Stimulated activated CD8-positive, alpha-beta memory T cell treated with anti-CD3 and anti-CD28 coated beads, Interleukin-4, amount 100 ng/mL, for 48 hours (primary cell): ENCODE measurements at regions not wholly inside any gene's neighbourhood (a gene's known extent, or its start where the extent isn't known, plus 50 kb on each side); places are given as distances from the start of the nearest gene placed in this dataset.
"Not testable (repeated sequence)": the region's sequence is repeated elsewhere in the genome, so short reads cannot be mapped to it uniquely, and the experiment has no call there.

ENCODE experiments used
- DNase-seq: peaks from one replicate; pipeline ENCODE4 v3.0.0-alpha.2; 2020

- DNase-seq = not testable (repeated sequence)
Measured at GRCh38 chrX:40362291-40362690, 218.5 kb upstream of the ATP6AP2 start.

DNA sequence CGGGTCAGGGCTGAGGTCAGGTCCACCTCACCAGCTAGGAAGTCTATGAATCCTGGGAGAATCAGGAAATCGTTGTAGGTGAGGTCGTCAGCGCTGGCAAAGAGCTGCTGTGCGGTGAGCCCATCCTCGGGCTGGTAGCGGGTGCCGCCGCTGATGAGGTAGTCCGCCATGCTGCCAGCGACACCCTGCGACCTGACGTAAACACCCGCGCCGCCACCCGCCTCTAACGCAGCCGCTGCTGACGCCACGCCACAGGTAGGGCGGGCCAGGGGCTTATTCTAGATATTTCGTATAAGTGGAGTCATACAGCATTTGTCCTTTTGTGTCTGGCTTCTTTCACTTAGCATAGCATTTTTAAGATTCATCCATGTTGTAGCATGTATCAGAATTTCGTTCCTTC is 220.2 kb upstream of the ATP6AP2 start:
- DNase-seq = no peak

GRCh38 chrX:40359593-40359992 is 221.2 kb upstream of the ATP6AP2 start:
- no peak for DNase-seq

- DNase-seq = no peak
Measured at GRCh38 chrX:40358994-40359393, 221.8 kb upstream of the ATP6AP2 start.

GRCh38 chrX:40349251-40349650 is 231.5 kb upstream of the ATP6AP2 start:
- DNase-seq = no peak

GRCh38 chrX:40346379-40346778 is 234.4 kb upstream of the ATP6AP2 start:
- no peak for DNase-seq

DNA sequence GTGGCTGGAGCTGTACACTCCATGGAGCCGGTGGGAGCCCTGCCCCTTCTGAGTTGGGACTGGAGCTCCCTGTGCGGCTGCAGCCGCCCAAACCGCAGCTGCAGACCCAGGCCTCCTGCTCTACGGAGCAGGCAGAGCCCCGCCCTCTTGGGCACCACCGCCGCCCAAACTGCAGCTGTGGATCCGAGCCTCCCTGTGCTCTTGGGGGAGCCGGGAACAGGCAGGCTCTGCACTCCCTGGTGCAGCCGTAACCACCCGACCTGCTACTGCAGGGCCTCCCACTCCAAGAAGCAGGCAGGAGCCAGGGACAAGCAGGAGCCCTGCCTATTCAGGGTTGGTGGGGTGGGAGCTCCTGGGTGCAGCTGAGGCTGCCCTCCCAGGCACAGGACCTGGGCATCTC is 237.5 kb upstream of the ATP6AP2 start:
- DNase-seq = no peak

- no peak for DNase-seq
Measured at GRCh38 chrX:40340116-40340515, 240.7 kb upstream of the ATP6AP2 start.

DNA sequence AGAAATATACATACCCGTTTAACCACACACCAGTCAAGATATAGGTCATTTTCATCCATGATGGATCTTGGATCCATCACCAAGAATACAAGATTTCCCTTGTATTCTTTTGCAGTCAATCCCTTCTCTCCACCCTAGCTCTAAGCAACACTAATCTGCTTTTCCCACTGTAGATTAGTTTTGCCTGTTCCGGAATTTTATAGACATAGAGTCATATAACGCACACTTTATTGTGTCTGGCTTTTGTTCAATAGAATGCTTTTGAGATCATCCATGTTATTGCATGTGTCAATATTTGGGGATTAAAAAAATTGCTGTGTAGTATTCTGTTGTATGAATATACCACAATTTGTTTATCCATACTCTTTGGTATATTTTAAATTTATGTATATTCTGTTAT is 235.6 kb upstream of the BCOR start:
- DNase-seq = no peak

- DNase-seq = no peak
Measured at GRCh38 chrX:40331762-40332161, 234.0 kb upstream of the BCOR start.

DNA sequence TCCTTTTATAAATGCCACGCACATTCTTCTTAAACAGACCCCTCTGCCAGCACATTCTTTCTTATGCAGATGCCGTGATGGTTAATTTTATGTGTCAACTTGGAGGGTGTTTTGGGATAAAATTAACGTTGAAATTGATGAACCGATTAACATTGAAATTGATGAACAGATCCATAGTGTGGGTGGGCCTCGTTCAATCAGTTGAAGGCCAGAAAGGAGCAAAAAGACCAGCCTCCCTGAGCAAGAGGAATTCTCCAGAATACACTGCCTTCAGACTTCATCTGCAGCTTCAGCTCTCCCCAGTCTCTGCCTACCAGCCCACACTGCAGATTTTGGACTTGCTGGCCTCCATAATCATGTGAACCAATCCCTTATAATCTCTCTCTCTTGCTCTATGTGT is 233.6 kb upstream of the BCOR start:
- DNase-seq = no peak

GRCh38 chrX:40329616-40330015 is 231.9 kb upstream of the BCOR start:
- DNase-seq = no peak

DNA sequence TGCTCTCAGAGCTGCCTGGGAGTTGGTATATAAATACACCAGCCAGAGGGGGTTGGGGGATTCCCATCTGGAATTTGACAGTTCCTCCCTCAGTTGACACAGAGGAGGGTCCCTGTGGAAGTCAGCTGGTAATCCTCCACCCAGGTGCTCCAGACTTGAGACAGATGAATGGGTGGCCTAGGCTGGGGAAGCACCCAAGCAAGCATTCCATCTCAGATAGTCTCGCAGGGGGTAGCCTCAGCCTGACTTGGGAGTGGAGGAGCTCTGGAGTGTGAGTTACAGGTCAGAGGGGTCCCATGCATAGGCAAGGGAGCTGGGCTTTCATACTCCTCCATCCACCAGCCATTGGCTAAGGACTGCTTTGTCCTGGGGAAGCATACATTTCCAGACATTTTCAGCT is 229.3 kb upstream of the BCOR start:
- DNase-seq = no peak

- no peak for DNase-seq
Measured at GRCh38 chrX:40326186-40326965, 228.6 kb upstream of the BCOR start.

- DNase-seq = no peak
Measured at GRCh38 chrX:40325161-40325560, 227.4 kb upstream of the BCOR start.

DNA sequence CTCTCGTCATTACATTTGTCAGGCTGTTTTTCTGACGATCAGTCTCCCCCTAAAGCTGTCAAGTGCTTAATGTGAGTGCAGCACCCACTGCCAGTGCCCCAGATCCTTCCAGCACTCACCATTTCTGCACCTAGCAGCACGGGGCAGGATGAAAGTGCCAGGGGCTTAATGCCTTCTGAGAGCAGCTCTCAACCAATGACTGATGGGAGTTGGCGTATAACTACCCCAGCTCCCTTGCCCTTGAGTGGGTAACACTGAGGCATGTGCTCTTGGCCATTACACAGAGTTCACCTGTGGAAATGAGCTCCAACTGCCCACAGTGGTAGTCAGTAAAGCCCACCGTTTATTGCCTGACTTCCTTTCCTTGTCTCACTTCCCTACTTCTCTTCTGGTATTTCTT is 226.2 kb upstream of the BCOR start:
- DNase-seq = no peak

GRCh38 chrX:40320819-40321218 is 223.1 kb upstream of the BCOR start:
- DNase-seq = no peak

- no peak for DNase-seq
Measured at GRCh38 chrX:40318801-40319200, 221.0 kb upstream of the BCOR start.

GRCh38 chrX:40318076-40318475 is 220.3 kb upstream of the BCOR start:
- DNase-seq = no peak

DNA sequence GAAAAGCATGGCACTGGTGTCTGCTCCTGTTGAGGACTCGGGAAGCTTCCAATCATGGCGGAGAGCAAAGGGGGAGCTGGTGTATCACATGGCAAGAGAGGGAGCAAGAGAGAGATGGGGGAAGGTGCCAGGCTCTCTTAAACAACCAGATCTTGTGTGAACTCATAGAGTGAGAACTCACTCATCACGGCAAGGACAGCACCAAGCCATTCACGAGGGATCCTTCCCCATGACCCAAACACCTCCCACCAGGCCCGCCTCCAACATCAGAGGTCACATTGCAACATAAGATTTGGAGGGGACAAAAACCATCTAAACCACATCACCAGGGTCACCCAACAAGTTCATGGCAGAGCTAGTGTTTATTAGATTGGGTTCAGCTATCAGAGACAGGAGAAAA is 218.7 kb upstream of the BCOR start:
- DNase-seq = no peak

- no peak for DNase-seq
Measured at GRCh38 chrX:40314070-40314469, 216.3 kb upstream of the BCOR start.

GRCh38 chrX:40313269-40313668 is 215.5 kb upstream of the BCOR start:
- DNase-seq = no peak

DNA sequence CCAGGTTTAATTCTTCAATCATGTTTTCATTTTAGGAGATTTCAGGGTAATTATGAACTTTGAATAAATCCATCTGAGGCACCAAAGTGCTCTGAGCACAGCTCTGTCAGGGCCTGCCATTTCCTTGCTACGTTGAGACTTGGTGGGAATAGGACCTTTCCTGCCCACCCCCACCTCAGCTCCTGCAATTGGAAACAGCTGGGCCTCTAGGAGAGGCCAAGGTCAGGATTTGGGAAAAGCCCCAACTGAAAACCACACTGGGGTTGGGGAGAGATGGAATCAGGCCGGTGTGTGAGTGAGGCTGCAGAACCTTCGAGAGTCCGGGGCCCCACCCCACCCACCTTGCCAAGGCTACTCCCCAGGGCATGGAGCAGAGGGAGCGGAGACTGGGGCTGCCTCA is 212.7 kb upstream of the BCOR start:
- DNase-seq = no peak

DNA sequence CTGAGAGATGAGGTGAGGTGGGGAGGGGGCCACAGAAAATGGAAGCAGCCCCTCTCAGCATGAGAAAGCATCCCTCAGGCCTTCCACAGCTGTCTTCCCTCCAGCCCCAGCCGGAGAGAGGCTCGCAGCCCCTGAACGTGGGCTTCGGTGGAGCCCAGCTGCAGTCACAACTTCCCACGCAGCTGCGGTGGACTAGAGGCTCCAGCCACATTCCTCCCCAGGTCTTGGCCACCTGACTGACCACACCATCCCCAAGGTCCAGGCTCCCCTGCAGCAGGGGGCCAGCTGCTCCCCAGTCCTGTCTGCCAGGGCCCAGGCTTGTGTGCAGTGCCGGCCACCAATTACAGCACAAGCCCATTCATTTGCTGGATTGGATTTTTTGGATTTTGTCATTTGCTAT is 212.3 kb upstream of the BCOR start:
- no peak for DNase-seq

DNA sequence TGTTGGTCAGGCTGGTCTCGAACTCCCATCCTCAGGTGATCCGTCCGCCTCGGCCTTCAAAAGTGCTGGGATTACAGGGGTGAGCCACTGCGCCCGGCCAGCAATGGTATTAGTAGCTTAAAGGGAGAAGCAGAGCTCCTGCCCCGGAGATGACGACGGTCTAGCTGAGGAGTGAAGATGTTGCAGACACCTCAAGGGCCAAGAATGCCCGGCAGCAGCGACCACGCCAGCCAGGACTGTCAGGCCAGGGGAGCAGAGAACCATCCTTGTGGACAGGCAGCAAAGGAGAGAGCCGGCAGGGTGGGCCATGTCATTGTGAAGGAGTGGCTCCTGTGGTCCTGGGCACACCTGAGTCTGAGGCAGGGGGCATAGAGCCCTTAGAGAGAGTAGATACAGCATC is 210.1 kb upstream of the BCOR start:
- DNase-seq = no peak
